Keratinocyte (primary cell): ENCODE measurements at regions not wholly inside any gene's neighbourhood (a gene's known extent, or its start where the extent isn't known, plus 50 kb on each side); places are given as distances from the start of the nearest gene placed in this dataset.

Source experiments
- EZH2 ChIP-seq: IDR thresholded peaks from one replicate; pipeline ENCODE4 v1.6.1; 2012; ENCODE audit warnings: inconsistent platforms, mild to moderate bottlenecking, low read length, moderate library complexity
- TF ChIP-seq, protein P1 (sequence below), 3 experiments: IDR thresholded peaks in 1 of 3; conservative IDR thresholded peaks in 1 of 3; optimal IDR thresholded peaks in 1 of 3; 2 replicates in 2 of 3; 3 replicates in 1 of 3; pipeline versions ENCODE3 to v1.5.1; 2011; ENCODE audit warnings: low read length in 3 of 3, mild to moderate bottlenecking in 3 of 3, moderate library complexity in 2 of 3, control low read depth in 1 of 3, inconsistent platforms in 1 of 3; ENCODE audit not compliant: insufficient read depth in 2 of 3; ENCODE audit errors: extremely low read depth in 1 of 3

DNA sequence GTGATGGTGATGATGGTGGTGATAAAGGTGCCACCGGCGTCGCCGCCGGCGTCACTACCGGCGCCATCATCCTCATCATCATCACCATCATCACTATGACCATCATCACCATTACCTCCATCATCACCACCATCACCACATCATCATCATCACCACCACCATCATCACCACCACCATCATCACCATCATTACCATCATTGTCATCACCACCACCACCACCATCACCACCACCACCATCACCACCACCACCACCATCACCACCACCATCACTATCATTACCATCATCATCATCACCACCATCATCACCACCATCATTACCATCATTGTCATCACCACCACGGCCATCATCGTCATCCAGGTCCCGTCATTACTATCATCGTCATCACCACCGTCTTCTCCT, 179.7 kb downstream of the NPIPB11 start:
- TF ChIP-seq, protein P1, sequence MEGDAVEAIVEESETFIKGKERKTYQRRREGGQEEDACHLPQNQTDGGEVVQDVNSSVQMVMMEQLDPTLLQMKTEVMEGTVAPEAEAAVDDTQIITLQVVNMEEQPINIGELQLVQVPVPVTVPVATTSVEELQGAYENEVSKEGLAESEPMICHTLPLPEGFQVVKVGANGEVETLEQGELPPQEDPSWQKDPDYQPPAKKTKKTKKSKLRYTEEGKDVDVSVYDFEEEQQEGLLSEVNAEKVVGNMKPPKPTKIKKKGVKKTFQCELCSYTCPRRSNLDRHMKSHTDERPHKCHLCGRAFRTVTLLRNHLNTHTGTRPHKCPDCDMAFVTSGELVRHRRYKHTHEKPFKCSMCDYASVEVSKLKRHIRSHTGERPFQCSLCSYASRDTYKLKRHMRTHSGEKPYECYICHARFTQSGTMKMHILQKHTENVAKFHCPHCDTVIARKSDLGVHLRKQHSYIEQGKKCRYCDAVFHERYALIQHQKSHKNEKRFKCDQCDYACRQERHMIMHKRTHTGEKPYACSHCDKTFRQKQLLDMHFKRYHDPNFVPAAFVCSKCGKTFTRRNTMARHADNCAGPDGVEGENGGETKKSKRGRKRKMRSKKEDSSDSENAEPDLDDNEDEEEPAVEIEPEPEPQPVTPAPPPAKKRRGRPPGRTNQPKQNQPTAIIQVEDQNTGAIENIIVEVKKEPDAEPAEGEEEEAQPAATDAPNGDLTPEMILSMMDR (optimal IDR thresholded peaks at IDR 0.05 in 1 of 3, IDR thresholded peaks at IDR 0.05 in 1 of 3, conservative IDR thresholded peaks at IDR 0.05 in 1 of 3; ENCODE audit: extremely low read depth in 1 of 3, insufficient read depth in 2 of 3, low read length in 3 of 3): no peak
- no peak for TF ChIP-seq EZH2
